ENCODE measurements at regions not wholly inside any gene's neighbourhood (a gene's known extent, or its start where the extent isn't known, plus 50 kb on each side); places are given as distances from the start of the nearest gene placed in this dataset.

- DNase-seq, result no peak
Observed at GRCh38 chr21:41671212-41671762, 95.6 kb downstream of the RIPK4 start.

DNA sequence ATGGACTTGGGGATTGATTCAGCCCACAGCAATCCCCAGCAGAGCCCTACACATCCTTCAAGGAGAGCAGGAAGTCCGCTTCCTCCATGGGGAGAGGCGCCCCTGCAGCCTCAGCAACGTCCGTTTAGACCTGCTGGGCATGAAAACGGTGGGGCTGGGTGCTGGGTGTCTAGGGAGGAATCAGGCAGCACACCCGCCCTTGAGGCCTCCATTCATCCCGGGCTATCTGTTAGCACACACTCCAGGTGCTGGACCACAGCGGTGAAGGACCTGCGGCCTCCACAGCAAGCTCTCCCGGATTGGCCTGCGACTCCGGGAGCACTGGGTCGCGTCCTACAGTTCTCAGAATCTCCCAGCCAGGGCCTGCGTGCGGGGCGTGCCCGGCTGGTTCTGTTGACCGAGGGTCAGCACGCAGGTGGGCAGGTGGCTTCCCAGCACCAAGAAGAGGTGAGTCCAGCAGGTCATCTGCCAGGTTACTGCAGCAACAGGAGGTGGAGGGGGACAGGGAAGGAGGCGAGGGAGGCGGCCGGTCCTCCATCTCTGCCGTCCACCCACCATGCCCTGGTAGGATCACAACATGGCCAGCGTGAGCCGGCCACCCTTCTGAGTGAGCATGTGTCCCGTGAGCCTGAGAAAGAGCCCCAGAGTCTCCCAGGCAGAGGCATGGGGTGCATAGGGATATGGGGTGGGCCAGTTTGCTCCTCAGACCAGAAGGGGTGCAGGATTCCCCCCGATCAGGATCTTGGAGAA, 96.6 kb downstream of the RIPK4 start:
- DNase-seq, result no peak

GRCh38 chr21:41669533-41669830, 97.4 kb downstream of the RIPK4 start:
- no peak for DNase-seq

- DNase-seq, result no peak
Observed at GRCh38 chr21:41668686-41669532, 97.9 kb downstream of the RIPK4 start.

DNA sequence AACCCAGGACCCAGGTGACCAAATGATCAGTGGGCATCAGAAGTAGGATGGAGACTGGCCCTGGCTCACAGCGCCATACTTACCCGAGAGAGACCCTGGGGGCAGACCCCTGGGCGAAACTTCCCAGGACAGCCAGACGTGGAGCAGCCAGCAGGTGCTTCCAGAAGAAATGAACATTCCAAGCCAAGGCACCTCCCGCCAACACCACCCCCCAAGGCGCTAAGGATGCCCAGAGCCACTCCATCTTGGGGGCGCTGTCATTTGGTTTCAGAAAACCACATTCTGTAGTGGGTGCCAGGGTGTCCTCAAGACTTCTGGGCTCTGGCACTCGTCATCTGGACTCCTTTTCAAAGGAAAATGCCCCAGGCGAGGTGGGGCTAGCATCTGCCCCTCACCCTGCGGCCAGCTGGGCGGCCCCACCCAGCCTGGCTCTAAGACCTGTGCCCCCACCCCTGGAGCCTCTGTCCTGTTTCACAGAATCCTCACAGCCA, 98.8 kb downstream of the RIPK4 start:
- DNase-seq, result no peak

DNA sequence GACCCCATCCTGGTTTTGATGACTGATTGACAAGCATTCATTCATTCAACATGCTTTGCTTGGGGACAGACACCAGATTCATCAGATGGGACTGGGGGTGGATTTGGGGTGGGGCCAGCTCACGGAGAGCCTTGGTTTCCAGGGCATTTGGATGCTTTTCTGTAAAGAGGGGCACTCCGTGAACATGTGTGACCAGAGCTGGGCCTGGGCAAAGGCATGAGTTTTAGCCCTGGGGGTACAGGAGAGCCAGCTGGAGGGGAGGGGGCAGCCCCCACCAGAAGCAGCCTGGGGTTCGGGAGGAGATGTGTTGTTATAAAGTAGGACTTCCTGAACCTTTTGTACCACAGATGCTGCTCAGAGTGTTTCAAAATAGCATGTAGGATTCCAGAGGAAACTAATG, 99.7 kb downstream of the RIPK4 start:
- no peak for DNase-seq

- no peak for DNase-seq
Observed at GRCh38 chr21:41666641-41667081, 100.2 kb downstream of the RIPK4 start.

GRCh38 chr21:41665766-41666595, 100.9 kb downstream of the RIPK4 start:
- no peak for DNase-seq

- no peak for DNase-seq
Observed at GRCh38 chr21:41664881-41665765, 101.7 kb downstream of the RIPK4 start.

DNA sequence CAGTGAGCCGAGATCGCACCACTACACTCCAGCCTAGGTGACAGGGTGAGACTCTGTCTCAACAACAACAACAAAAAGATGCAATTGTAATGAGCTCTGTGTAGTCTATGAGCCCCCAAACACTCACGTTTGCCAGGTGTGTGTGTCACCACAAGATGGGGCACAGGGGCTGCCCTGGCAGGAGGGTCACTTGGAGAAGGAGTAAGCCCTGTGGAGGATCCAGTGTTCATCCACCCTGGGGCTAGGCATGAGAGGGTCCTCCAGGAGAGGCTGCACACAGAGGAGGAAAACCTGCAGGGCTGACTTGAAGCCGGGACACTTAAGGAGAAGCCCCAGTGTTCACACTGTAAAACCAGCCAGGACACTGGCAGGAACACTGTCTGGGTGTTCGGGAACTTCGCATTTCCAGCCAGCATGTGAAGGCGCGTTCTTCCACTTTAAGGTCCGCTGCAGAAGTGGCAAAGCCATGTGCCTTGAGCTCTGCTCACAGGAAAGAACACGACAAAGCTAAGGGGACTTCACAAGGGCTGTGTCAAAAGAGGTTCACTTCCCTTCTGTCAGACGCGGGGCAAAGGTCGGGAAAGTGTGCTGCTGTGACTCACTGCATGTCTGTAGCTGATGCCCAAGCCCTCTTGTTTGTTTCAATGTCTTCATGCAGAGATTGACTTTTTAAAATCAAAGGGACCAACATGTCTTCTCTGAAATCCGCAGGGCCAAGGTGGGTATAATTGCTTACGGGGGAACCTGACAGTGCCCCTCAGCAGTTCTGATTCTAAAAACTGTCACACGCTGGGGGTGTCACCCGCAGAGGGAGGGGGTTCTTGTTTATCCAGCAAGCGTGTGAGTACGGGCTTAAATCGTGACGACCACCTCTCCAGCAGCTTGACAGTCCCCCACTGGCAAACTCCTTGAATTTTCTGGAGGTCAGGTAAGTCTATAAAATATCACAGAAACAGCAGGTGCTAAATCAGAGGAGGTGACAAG, 102.8 kb downstream of the RIPK4 start:
- no peak for DNase-seq

DNA sequence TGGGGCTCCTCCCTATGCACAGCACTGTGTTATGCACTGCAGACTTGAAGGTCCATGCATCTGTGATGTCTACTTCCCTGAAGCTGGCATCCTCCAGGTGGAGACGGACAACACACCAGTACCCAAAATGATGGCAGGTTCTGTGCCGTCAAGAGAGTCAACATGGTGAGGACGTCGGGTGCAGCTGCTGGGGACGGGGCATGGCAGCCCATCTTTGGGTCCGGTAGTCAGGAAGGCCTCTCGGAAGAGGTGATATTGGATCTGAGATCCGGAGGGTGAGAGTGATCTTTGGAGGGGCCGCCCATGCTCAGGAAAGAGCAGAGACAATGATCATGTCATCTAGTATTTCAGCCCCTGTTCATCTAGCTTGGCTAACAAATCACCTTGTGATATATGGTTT, 104.1 kb downstream of the RIPK4 start:
- DNase-seq, result no peak

GRCh38 chr21:41662161-41662560, 104.7 kb downstream of the RIPK4 start:
- no peak for DNase-seq

GRCh38 chr21:41660748-41661147, 106.1 kb downstream of the RIPK4 start:
- DNase-seq, result no peak

GRCh38 chr21:41659791-41660560, 106.9 kb downstream of the RIPK4 start:
- no peak for DNase-seq

- DNase-seq, result no peak
Observed at GRCh38 chr21:41656946-41657525, 109.8 kb downstream of the RIPK4 start.

DNA sequence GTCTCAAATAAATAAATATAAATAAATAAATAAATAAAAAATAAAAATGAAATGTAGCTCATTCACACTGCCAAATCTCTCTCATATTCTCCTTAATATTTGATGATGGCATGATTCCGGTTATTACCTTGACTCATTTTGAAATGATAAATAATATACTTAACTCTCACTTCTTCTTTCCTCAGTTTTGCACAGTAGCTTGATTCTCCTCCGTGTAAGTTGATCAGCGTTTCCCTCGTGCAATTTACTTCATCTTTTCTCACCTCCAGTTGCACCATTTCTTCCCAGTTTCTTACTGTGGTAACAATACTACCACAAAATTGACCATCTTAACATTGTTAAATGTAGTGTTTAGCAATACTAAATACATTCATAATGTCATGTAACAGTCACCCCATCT, 111.6 kb downstream of the RIPK4 start:
- no peak for DNase-seq

GRCh38 chr21:41653954-41654491, 112.8 kb downstream of the RIPK4 start:
- DNase-seq, result no peak

- no peak for DNase-seq
Observed at GRCh38 chr21:41653243-41653953, 113.5 kb downstream of the RIPK4 start.

Measured in activated CD4-positive, alpha-beta T cell treated with anti-CD3 and anti-CD28 coated beads for 4 hours (primary cell).